ENCODE measurements at regions not wholly inside any gene's neighbourhood (a gene's known extent, or its start where the extent isn't known, plus 50 kb on each side); places are given as distances from the start of the nearest gene placed in this dataset.

GRCh38 chr18:72197591-72197990 is 346.6 kb downstream of the CBLN2 start:
- Mint-ChIP-seq H3K27me3 (ENCODE audit: unreplicated experiment) (peaks cover 2% of the 10 kb centered on the region), H3K36me3 (ENCODE audit: unreplicated experiment) (no peaks in the 10 kb centered on the region), H3K4me3 (ENCODE audit: unreplicated experiment) (no peak overlapping the region), H3K27ac (ENCODE audit: unreplicated experiment) (no peak overlapping the region), H3K4me1 (ENCODE audit: low read depth, unreplicated experiment) (no peaks in the 10 kb centered on the region), H3K9me3 (ENCODE audit: unreplicated experiment) (no peaks in the 10 kb centered on the region)
- TF ChIP-seq CTCF (IDR thresholded peaks at IDR 0.05; ENCODE audit: partially characterized antibody, unreplicated experiment), result no peak
- no peak for DNase-seq

GRCh38 chr18:72194072-72194471 is 350.1 kb downstream of the CBLN2 start:
- TF ChIP-seq CTCF (IDR thresholded peaks at IDR 0.05; ENCODE audit: partially characterized antibody, unreplicated experiment), result no peak
- Mint-ChIP-seq H3K4me1 (ENCODE audit: low read depth, unreplicated experiment) (no peaks in the 10 kb centered on the region), H3K4me3 (ENCODE audit: unreplicated experiment) (no peak overlapping the region), H3K36me3 (ENCODE audit: unreplicated experiment) (no peaks in the 10 kb centered on the region), H3K27ac (ENCODE audit: unreplicated experiment) (no peak overlapping the region), H3K9me3 (ENCODE audit: unreplicated experiment) (no peaks in the 10 kb centered on the region), H3K27me3 (ENCODE audit: unreplicated experiment) (no peaks in the 10 kb centered on the region)
- DNase-seq, result no peak

- H3K27ac Mint-ChIP-seq (ENCODE audit: unreplicated experiment), result no peak overlapping the region
- H3K9me3 Mint-ChIP-seq (ENCODE audit: unreplicated experiment), result no peaks in the 10 kb centered on the region
- H3K27me3 Mint-ChIP-seq (ENCODE audit: unreplicated experiment), result no peaks in the 10 kb centered on the region
- H3K4me1 Mint-ChIP-seq (ENCODE audit: low read depth, unreplicated experiment), result no peaks in the 10 kb centered on the region
- H3K4me3 Mint-ChIP-seq (ENCODE audit: unreplicated experiment), result no peak overlapping the region
- no peaks in the 10 kb centered on the region for H3K36me3 Mint-ChIP-seq (ENCODE audit: unreplicated experiment)
- no peak for DNase-seq
- TF ChIP-seq CTCF (IDR thresholded peaks at IDR 0.05; ENCODE audit: partially characterized antibody, unreplicated experiment), result no peak
These were observed 356.2 kb downstream of the CBLN2 start for GRCh38 chr18:72187956-72188355.

- no peaks in the 10 kb centered on the region for H3K9me3 Mint-ChIP-seq (ENCODE audit: unreplicated experiment)
These were observed 362.8 kb downstream of the CBLN2 start for GRCh38 chr18:72181241-72181764.

GRCh38 chr18:72180689-72181088 is 363.5 kb downstream of the CBLN2 start:
- no peak for TF ChIP-seq CTCF (IDR thresholded peaks at IDR 0.05; ENCODE audit: partially characterized antibody, unreplicated experiment)
- DNase-seq, result no peak
- Mint-ChIP-seq H3K27me3 (ENCODE audit: unreplicated experiment) (no peaks in the 10 kb centered on the region), H3K4me1 (ENCODE audit: low read depth, unreplicated experiment) (no peaks in the 10 kb centered on the region), H3K4me3 (ENCODE audit: unreplicated experiment) (no peak overlapping the region), H3K27ac (ENCODE audit: unreplicated experiment) (no peak overlapping the region), H3K36me3 (ENCODE audit: unreplicated experiment) (no peaks in the 10 kb centered on the region), H3K9me3 (ENCODE audit: unreplicated experiment) (no peaks in the 10 kb centered on the region)

More at GRCh38 chr18:72181241-72181764, 362.8 kb downstream of the CBLN2 start:
- no peaks in the 10 kb centered on the region for H3K27me3 Mint-ChIP-seq (ENCODE audit: unreplicated experiment)
- no peaks in the 10 kb centered on the region for H3K4me1 Mint-ChIP-seq (ENCODE audit: low read depth, unreplicated experiment)
- no peak for DNase-seq
- H3K27ac Mint-ChIP-seq (ENCODE audit: unreplicated experiment), result no peak overlapping the region
- no peak for TF ChIP-seq CTCF (IDR thresholded peaks at IDR 0.05; ENCODE audit: partially characterized antibody, unreplicated experiment)
- H3K4me3 Mint-ChIP-seq (ENCODE audit: unreplicated experiment), result no peak overlapping the region
- H3K36me3 Mint-ChIP-seq (ENCODE audit: unreplicated experiment), result no peaks in the 10 kb centered on the region
